ENCODE measurements at regions not wholly inside any gene's neighbourhood (a gene's known extent, or its start where the extent isn't known, plus 50 kb on each side); places are given as distances from the start of the nearest gene placed in this dataset.

- TF ChIP-seq, protein P1, sequence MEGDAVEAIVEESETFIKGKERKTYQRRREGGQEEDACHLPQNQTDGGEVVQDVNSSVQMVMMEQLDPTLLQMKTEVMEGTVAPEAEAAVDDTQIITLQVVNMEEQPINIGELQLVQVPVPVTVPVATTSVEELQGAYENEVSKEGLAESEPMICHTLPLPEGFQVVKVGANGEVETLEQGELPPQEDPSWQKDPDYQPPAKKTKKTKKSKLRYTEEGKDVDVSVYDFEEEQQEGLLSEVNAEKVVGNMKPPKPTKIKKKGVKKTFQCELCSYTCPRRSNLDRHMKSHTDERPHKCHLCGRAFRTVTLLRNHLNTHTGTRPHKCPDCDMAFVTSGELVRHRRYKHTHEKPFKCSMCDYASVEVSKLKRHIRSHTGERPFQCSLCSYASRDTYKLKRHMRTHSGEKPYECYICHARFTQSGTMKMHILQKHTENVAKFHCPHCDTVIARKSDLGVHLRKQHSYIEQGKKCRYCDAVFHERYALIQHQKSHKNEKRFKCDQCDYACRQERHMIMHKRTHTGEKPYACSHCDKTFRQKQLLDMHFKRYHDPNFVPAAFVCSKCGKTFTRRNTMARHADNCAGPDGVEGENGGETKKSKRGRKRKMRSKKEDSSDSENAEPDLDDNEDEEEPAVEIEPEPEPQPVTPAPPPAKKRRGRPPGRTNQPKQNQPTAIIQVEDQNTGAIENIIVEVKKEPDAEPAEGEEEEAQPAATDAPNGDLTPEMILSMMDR (IDR thresholded peaks at IDR 0.05 in 8 of 11, conservative IDR thresholded peaks at IDR 0.05 in 3 of 11): no peak
- no peak for TF ChIP-seq POLR2A (IDR thresholded peaks at IDR 0.05)
- TF ChIP-seq POLR2AphosphoS5 (IDR thresholded peaks at IDR 0.05): no peak
Observed at GRCh38 chr1:58997060-58997411, 213.2 kb upstream of the JUN start.

All from spleen (tissue), 7 donors.